ENCODE measurements at regions not wholly inside any gene's neighbourhood (a gene's known extent, or its start where the extent isn't known, plus 50 kb on each side); places are given as distances from the start of the nearest gene placed in this dataset.

DNA sequence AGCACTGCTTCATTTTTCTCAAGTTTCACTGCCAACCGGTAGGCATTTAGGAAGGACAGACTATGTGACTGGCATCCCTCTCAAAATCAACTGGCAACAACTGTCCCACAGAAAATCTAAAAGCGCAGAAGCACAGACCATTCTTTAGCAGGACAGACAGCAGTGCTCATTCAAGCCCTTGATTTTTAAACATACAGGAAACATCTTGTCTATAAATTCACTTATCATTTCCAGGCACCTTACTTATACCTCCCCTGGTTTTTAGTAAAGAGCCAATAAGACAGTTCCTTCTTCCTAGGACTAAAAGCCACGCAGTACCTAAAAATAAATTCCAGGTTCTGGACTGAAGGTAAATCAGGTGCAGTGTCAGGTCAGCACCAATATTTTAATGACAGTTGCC is 343.2 kb upstream of the WWC1 start:
- no peak overlapping the region for H3K27ac Mint-ChIP-seq
- no peak overlapping the region for H3K27ac ChIP-seq (ENCODE audit: insufficient read depth, low read length, poor library complexity, severe bottlenecking)

DNA sequence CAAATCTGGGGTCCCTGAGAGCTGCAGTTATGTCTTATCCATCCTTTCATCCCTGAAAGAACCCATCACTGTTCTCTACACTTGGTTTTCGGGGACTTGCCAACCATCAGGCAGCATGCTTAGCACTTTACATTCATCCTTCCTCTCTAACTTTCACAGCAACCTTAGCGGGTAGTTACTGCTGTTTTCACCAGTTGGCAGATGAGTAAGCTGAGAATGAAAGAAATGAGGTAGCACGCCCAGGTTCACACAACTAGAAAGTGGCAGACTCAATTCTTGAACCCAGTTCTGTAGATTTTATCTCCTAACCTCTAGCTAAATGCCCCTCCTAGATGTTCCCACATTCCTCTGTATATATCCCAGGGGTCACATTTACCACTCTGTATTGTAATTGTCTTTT is 342.0 kb upstream of the WWC1 start:
- no peak overlapping the region for H3K27ac Mint-ChIP-seq
- no peaks in the 10 kb centered on the region for H3K36me3 ChIP-seq (ENCODE audit: control insufficient read depth, insufficient read depth, low read length)

More for the DNA sequence above, 343.2 kb upstream of the WWC1 start:
- no peak overlapping the region for H3K4me3 Mint-ChIP-seq
- no peaks in the 10 kb centered on the region for H3K9me3 ChIP-seq (ENCODE audit: control insufficient read depth in 2 of 2, low read length in 2 of 2)
- H3K4me3 ChIP-seq (ENCODE audit: low read depth, low read length), result no peak overlapping the region
- H3K9me3 Mint-ChIP-seq, result no peaks in the 10 kb centered on the region
- no peaks in the 10 kb centered on the region for H3K27me3 ChIP-seq (ENCODE audit: control insufficient read depth, insufficient read depth, low read length)
- H3K36me3 ChIP-seq (ENCODE audit: control insufficient read depth, insufficient read depth, low read length), result no peaks in the 10 kb centered on the region
- DNase-seq (no peak), ATAC-seq (ENCODE audit: low read depth in 2 of 2) (no peak)
- no peaks in the 10 kb centered on the region for H3K36me3 Mint-ChIP-seq
- no peaks in the 10 kb centered on the region for H3K27me3 Mint-ChIP-seq
- H3K4me1 Mint-ChIP-seq, result no peaks in the 10 kb centered on the region
- no peaks in the 10 kb centered on the region for H3K4me1 ChIP-seq (ENCODE audit: control insufficient read depth, insufficient read depth, low read length, poor library complexity, severe bottlenecking)

DNA sequence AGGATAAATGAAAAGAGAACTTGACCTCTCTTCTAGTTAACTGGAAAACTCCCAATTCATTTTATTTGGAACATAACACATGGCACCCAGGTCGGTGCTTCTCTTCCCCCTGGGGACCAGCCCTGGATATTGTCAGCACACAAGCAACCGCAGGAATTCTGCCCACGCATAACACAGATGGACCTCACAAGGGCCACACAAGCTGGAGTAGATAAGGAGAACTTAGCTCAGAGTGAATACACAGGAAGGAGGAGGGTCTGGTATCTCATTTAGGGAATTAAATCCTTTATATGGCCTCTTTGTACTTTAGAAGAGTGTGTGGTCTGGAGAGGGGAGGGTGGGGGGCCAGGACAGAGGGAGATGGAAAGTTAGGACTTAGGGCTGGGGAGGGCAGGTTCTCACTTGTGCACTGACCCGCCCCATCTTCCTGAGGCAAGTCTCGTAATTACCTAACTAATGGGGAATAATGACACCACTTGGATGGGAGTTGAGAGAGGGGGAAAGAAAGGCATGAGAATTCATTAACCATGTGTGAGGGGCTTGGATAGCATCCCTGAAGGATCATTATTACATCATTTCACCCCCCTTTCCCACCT is 341.2 kb upstream of the WWC1 start:
- H3K4me1 Mint-ChIP-seq, result no peaks in the 10 kb centered on the region
- H3K9me3 Mint-ChIP-seq, result no peaks in the 10 kb centered on the region
- no peak for DNase-seq
- no peak overlapping the region for H3K4me3 Mint-ChIP-seq
- Histone ChIP-seq H3K27me3 (ENCODE audit: control insufficient read depth, insufficient read depth, low read length) (no peaks in the 10 kb centered on the region), H3K36me3 (ENCODE audit: control insufficient read depth, insufficient read depth, low read length) (no peaks in the 10 kb centered on the region), H3K4me3 (ENCODE audit: low read depth, low read length) (no peak overlapping the region), H3K9me3 (ENCODE audit: control insufficient read depth in 2 of 2, low read length in 2 of 2) (no peaks in the 10 kb centered on the region), H3K27ac (ENCODE audit: insufficient read depth, low read length, poor library complexity, severe bottlenecking) (no peak overlapping the region), H3K4me1 (ENCODE audit: control insufficient read depth, insufficient read depth, low read length, poor library complexity, severe bottlenecking) (no peaks in the 10 kb centered on the region)
- no peak for ATAC-seq (ENCODE audit: low read depth in 2 of 2)
- H3K27ac Mint-ChIP-seq, result no peak overlapping the region
- no peaks in the 10 kb centered on the region for H3K36me3 Mint-ChIP-seq
- no peaks in the 10 kb centered on the region for H3K27me3 Mint-ChIP-seq

More for the DNA sequence above, 342.0 kb upstream of the WWC1 start:
- Mint-ChIP-seq H3K27me3 (no peaks in the 10 kb centered on the region), H3K36me3 (no peaks in the 10 kb centered on the region), H3K9me3 (no peaks in the 10 kb centered on the region), H3K4me3 (no peak overlapping the region), H3K4me1 (no peaks in the 10 kb centered on the region)
- DNase-seq (no peak), ATAC-seq (ENCODE audit: low read depth in 2 of 2) (no peak)
- Histone ChIP-seq H3K4me1 (ENCODE audit: control insufficient read depth, insufficient read depth, low read length, poor library complexity, severe bottlenecking) (no peaks in the 10 kb centered on the region), H3K27me3 (ENCODE audit: control insufficient read depth, insufficient read depth, low read length) (no peaks in the 10 kb centered on the region), H3K9me3 (ENCODE audit: control insufficient read depth in 2 of 2, low read length in 2 of 2) (no peaks in the 10 kb centered on the region), H3K27ac (ENCODE audit: insufficient read depth, low read length, poor library complexity, severe bottlenecking) (no peak overlapping the region), H3K4me3 (ENCODE audit: low read depth, low read length) (no peak overlapping the region)

DNA sequence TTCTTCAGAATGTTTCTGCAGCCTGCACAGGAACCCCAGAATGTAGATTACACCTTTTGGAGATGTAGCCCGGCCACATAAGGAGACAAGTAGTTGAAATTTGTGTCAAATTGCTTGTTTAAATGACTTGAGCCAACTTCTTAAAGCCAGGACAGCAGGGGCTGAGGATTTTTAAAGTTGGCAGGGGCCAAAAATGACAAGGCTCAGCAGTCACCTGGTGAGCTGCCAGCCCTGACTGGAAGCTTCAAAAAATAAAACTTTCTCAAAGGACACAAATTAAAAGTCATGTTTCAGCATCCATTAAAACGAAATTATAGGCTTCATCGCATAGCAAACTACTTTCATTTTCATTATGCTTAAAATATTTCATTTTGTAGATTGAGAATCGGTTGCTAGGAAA is 340.3 kb upstream of the WWC1 start:
- Histone ChIP-seq H3K36me3 (ENCODE audit: control insufficient read depth, insufficient read depth, low read length) (no peaks in the 10 kb centered on the region), H3K4me3 (ENCODE audit: low read depth, low read length) (no peak overlapping the region), H3K27ac (ENCODE audit: insufficient read depth, low read length, poor library complexity, severe bottlenecking) (no peak overlapping the region), H3K9me3 (ENCODE audit: control insufficient read depth in 2 of 2, low read length in 2 of 2) (no peaks in the 10 kb centered on the region), H3K4me1 (ENCODE audit: control insufficient read depth, insufficient read depth, low read length, poor library complexity, severe bottlenecking) (no peaks in the 10 kb centered on the region), H3K27me3 (ENCODE audit: control insufficient read depth, insufficient read depth, low read length) (no peaks in the 10 kb centered on the region)
- Mint-ChIP-seq H3K9me3 (no peaks in the 10 kb centered on the region), H3K27me3 (no peaks in the 10 kb centered on the region), H3K4me3 (no peak overlapping the region), H3K36me3 (no peaks in the 10 kb centered on the region), H3K27ac (no peak overlapping the region), H3K4me1 (no peaks in the 10 kb centered on the region)
- ATAC-seq (ENCODE audit: low read depth in 2 of 2) (no peak), DNase-seq (no peak)

DNA sequence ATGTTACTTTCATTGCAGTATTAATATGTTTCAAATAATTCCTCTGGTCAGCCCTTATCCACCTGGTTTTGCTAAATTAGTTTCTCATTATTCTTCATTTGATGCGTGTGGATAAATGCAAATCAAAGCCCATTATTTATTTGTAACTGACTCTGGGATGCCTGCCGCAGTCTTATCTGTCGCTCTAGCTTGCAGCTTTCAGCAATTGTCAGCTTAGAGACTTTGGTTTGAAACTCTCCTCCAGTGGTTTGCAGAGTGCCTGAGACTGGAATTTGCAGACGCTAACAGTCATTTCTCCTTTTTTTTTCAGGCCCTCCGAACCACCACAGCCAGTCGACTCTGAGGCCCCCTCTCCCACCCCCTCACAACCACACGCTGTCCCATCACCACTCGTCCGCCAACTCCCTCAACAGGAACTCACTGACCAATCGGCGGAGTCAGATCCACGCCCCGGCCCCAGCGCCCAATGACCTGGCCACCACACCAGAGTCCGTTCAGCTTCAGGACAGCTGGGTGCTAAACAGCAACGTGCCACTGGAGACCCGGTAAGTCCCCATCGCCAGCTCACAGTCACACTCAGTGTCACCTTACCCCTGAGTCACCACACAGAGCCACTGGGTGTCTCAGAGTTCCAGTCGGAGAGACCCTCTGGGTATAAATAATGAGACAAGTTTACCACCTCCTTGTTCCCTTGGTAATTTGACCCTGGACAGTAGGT is 339.0 kb upstream of the WWC1 start:
- ATAC-seq (ENCODE audit: low read depth in 2 of 2) (no peak), DNase-seq (no peak)
- Histone ChIP-seq H3K4me3 (ENCODE audit: low read depth, low read length) (no peak overlapping the region), H3K4me1 (ENCODE audit: control insufficient read depth, insufficient read depth, low read length, poor library complexity, severe bottlenecking) (no peaks in the 10 kb centered on the region), H3K27me3 (ENCODE audit: control insufficient read depth, insufficient read depth, low read length) (no peaks in the 10 kb centered on the region), H3K9me3 (ENCODE audit: control insufficient read depth in 2 of 2, low read length in 2 of 2) (no peaks in the 10 kb centered on the region), H3K27ac (ENCODE audit: insufficient read depth, low read length, poor library complexity, severe bottlenecking) (no peak overlapping the region), H3K36me3 (ENCODE audit: control insufficient read depth, insufficient read depth, low read length) (no peaks in the 10 kb centered on the region)
- Mint-ChIP-seq H3K36me3 (no peaks in the 10 kb centered on the region), H3K9me3 (peaks cover 0 to 5% (median 0%) of the 10 kb centered on the region in 7 donors), H3K4me3 (no peak overlapping the region), H3K27ac (no peak overlapping the region), H3K4me1 (no peaks in the 10 kb centered on the region), H3K27me3 (no peaks in the 10 kb centered on the region)

DNA sequence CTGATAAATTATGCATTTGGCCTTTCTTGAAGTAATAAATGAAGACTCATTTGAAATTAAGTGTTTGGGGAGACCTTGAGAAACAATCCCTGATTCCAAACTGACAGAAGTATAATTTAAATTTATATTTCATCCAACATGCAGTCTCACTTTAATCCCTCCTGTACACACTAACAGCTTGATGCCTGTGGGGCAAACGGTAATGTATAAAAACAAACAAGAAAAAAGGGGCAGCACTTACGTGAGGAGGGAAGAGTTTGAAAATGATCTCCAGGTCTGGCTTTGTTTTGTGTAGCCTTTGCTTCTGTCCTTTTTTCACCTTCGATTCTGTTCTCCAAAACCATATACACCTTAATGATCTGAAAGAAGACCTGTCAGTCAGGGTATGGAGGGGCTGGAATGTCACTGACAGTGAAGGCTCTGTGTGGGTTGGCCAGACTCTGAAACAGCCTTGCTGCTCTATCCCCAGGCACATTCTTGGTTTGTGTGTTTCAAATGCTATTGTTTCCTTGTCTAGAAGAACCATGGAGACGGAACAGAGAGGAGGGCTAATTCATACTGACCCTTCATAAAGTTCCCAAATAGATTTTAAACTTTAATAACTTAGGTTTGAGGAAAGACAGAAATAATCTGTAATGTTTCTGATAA is 338.2 kb upstream of the WWC1 start:
- Histone ChIP-seq H3K27ac (ENCODE audit: insufficient read depth, low read length, poor library complexity, severe bottlenecking) (no peak overlapping the region), H3K36me3 (ENCODE audit: control insufficient read depth, insufficient read depth, low read length) (no peaks in the 10 kb centered on the region), H3K27me3 (ENCODE audit: control insufficient read depth, insufficient read depth, low read length) (no peaks in the 10 kb centered on the region), H3K4me1 (ENCODE audit: control insufficient read depth, insufficient read depth, low read length, poor library complexity, severe bottlenecking) (no peaks in the 10 kb centered on the region), H3K4me3 (ENCODE audit: low read depth, low read length) (no peak overlapping the region), H3K9me3 (ENCODE audit: control insufficient read depth in 2 of 2, low read length in 2 of 2) (no peaks in the 10 kb centered on the region)
- Mint-ChIP-seq H3K27me3 (no peaks in the 10 kb centered on the region), H3K9me3 (peaks cover 0 to 10% (median 0%) of the 10 kb centered on the region in 7 donors), H3K4me3 (no peak overlapping the region), H3K36me3 (no peaks in the 10 kb centered on the region), H3K4me1 (no peaks in the 10 kb centered on the region), H3K27ac (no peak overlapping the region)
- DNase-seq (no peak), ATAC-seq (ENCODE audit: low read depth in 2 of 2) (no peak)

DNA sequence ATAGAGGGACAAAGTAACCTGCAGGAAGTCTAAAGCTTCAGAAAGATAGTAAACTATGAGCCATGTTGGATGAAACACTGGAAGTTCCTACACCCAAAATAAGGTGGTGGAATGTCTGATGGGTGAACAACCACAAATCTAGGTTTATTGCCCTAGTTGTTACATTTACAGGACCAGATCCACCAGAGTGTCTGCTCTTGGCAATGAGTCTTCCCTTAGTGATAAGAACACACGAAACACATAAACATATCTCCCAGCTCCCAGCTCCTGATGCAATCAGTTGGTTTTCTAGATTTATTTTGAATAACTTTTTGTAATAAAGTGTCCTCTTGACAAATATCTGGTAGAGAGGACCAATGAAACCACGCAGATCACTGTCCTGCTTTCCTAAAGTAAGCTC is 329.7 kb upstream of the WWC1 start:
- ATAC-seq (ENCODE audit: low read depth in 2 of 2), result no peak
- H3K27me3 Mint-ChIP-seq, result no peaks in the 10 kb centered on the region

DNA sequence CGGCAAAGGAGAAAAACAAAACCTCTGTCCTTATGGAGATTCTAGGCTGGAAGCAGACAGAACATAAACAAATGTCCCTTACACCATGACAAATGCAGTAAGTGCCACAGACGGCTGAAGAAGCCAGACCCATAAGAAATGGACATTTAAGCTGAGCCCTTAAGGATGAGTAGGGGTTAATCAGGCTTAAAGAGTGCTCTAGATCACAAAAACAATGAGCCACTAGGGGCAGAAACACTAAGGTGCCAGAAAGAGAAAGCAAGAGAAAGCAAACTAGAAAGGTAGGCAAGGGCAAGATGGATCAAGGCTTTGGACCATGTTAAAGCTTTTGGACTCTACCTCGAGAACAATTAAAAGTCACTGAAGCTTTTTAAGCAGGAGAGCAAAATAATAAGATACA is 326.9 kb upstream of the WWC1 start:
- H3K9me3 ChIP-seq (ENCODE audit: control insufficient read depth in 2 of 2, low read length in 2 of 2), result no peaks in the 10 kb centered on the region
- no peak overlapping the region for H3K27ac ChIP-seq (ENCODE audit: insufficient read depth, low read length, poor library complexity, severe bottlenecking)
- Mint-ChIP-seq H3K27ac (no peak overlapping the region), H3K36me3 (no peaks in the 10 kb centered on the region), H3K27me3 (no peaks in the 10 kb centered on the region), H3K4me1 (no peaks in the 10 kb centered on the region), H3K4me3 (no peak overlapping the region), H3K9me3 (peaks cover 0 to 8% (median 0%) of the 10 kb centered on the region in 7 donors)
- no peak overlapping the region for H3K4me3 ChIP-seq (ENCODE audit: low read depth, low read length)
- H3K36me3 ChIP-seq (ENCODE audit: control insufficient read depth, insufficient read depth, low read length), result no peaks in the 10 kb centered on the region
- no peaks in the 10 kb centered on the region for H3K27me3 ChIP-seq (ENCODE audit: control insufficient read depth, insufficient read depth, low read length)
- ATAC-seq (ENCODE audit: low read depth in 2 of 2) (no peak), DNase-seq (no peak)
- no peaks in the 10 kb centered on the region for H3K4me1 ChIP-seq (ENCODE audit: control insufficient read depth, insufficient read depth, low read length, poor library complexity, severe bottlenecking)

More for the DNA sequence above, 329.7 kb upstream of the WWC1 start:
- H3K9me3 Mint-ChIP-seq, result peaks cover 1 to 15% (median 5%) of the 10 kb centered on the region in 7 donors
- H3K9me3 ChIP-seq (ENCODE audit: control insufficient read depth in 2 of 2, low read length in 2 of 2), result no peaks in the 10 kb centered on the region
- no peaks in the 10 kb centered on the region for H3K36me3 ChIP-seq (ENCODE audit: control insufficient read depth, insufficient read depth, low read length)
- H3K4me3 Mint-ChIP-seq, result no peak overlapping the region
- no peaks in the 10 kb centered on the region for H3K36me3 Mint-ChIP-seq
- H3K27ac ChIP-seq (ENCODE audit: insufficient read depth, low read length, poor library complexity, severe bottlenecking), result no peak overlapping the region
- no peaks in the 10 kb centered on the region for H3K27me3 ChIP-seq (ENCODE audit: control insufficient read depth, insufficient read depth, low read length)
- H3K4me1 ChIP-seq (ENCODE audit: control insufficient read depth, insufficient read depth, low read length, poor library complexity, severe bottlenecking), result no peaks in the 10 kb centered on the region
- no peak overlapping the region for H3K4me3 ChIP-seq (ENCODE audit: low read depth, low read length)
- H3K4me1 Mint-ChIP-seq, result no peaks in the 10 kb centered on the region
- DNase-seq, result no peak
- H3K27ac Mint-ChIP-seq, result no peak overlapping the region
